Fibroblast of gingiva (primary cell): ENCODE measurements at regions not wholly inside any gene's neighbourhood (a gene's known extent, or its start where the extent isn't known, plus 50 kb on each side); places are given as distances from the start of the nearest gene placed in this dataset.

Experiments
- DNase-seq: peaks from one replicate; pipeline ENCODE4 v3.0.0-alpha.2; 2011; ENCODE audit warnings: low read depth

GRCh38 chr13:85379991-85380390 is 419.2 kb downstream of the SLITRK6 start:
- no peak for DNase-seq

GRCh38 chr13:85379433-85379832 is 419.8 kb downstream of the SLITRK6 start:
- no peak for DNase-seq

- no peak for DNase-seq
These were observed 421.4 kb downstream of the SLITRK6 start for GRCh38 chr13:85377783-85378182.

GRCh38 chr13:85373322-85373721 is 425.9 kb downstream of the SLITRK6 start:
- no peak for DNase-seq

DNA sequence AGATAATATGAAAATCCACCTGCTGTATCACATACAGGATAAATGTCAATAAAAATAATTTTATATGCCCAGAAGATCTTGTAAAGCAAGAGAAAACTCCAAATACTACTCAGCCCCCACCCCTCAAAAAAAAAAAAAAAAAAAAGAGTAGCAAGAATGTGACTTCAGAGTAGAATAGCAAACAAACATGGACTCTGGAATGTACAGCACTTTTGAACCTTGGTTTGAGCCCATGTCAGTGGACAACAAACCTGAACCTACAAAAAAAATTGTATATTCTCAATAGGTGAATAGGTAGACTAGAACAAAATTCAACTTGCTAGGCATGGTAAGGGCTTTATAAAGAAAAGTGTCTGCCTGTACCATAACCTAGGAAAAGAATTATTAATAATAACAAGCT is 428.0 kb downstream of the SLITRK6 start:
- DNase-seq = no peak

DNA sequence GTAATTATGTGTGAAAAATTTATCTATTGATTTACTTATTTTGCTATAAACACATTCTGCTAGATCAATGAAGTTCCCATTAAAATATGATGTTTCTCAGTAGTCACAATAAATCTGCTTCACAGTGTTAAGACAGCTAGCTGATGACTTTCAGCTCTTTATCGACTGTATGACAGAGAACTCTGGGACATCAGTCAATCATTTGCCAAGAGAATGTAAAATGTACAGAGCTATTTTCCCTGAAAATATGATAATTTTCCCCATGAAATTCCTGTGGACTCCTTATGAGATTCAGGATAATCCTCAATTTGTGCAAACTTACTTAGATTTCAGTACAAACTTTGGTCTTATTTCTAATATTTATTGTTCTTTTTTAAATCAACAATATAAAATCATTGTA is 430.5 kb downstream of the SLITRK6 start:
- no peak for DNase-seq

DNA sequence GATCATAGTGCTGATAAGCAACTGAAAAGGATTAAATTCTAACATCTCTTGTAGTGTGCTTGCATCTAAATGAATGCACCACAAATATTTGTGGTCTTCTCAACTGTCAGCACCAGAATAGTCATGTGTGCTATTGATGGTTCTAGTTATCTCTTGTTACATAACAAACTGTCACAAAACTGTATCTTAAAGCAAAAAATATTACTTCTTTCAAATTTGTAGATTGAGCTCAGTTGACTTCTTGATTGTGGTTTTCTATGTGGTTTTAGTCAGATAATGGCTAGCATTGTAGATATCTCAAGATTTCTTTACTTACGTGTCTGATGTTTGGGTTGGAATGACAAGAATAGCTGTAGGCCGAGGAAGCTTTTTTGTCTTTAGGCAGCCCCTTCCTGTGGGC is 431.3 kb downstream of the SLITRK6 start:
- DNase-seq = no peak

DNA sequence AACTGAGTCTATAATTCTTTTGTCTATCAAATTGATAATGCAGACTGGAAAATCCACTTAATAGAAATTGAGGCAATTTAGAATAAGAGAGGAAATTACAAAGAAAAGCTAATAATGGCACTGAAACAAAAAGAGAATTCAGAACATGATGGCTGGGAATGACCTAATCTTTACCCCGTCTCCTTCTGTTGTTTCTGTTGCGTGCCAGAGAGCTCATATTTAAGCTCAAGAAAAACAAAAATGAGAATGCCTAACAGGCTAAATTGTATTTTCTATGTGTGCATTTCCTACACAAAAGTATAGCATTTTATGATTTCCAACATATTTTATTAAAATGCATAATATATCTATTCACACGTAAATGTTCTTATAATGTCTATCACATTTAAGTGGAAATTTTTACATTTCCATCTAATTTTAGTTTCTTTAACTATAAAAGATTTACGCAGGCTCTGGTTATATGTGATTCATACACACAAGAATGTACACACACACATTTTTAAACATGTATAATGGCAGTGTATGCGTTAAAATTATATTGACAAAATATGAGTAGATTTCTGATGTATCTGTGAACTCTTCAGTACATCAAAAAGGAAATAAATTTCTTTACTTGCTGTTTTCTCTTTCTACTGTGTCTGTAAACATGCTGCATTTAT is 432.3 kb downstream of the SLITRK6 start:
- DNase-seq = no peak

DNA sequence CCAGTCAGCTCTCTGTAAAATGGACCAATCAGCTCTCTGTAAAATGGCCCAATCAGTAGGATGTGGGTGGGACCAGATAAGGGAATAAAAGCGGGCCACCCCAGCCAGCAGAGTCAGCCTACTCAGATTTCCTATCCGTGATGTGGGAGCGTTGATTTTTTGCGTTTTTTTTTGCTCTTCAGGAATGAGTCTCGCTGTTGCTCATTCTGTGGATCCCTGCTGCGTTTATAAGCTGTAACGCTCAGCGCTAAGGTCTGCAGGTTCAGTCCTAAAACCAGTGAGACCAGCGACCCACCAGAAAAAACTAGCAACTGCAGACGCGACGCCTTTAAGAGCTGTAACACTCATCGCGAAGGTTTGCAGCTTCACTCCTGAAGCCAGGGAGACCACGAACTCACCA is 435.7 kb downstream of the SLITRK6 start:
- no peak for DNase-seq

DNA sequence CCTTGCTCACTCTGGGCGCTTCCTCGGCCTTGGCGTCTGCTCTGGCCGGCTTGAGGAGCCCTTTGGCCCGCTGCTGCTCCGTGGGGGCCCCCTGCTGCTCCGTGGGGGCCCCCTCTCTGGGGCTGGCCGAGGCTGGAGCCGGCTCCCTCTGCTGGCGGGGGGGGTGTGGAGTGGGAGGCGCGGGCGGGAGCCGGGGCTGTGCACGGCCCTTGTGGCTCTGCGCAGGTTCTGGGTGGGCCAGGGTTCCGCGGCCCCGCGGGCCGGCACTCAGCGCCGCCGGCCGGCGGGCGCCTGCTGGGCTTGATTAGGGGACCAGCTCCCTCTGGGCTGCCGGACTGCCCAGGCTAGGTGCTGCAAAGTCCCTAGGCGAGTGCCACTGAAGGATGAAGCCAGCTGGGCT is 436.2 kb downstream of the SLITRK6 start:
- no peak for DNase-seq

DNA sequence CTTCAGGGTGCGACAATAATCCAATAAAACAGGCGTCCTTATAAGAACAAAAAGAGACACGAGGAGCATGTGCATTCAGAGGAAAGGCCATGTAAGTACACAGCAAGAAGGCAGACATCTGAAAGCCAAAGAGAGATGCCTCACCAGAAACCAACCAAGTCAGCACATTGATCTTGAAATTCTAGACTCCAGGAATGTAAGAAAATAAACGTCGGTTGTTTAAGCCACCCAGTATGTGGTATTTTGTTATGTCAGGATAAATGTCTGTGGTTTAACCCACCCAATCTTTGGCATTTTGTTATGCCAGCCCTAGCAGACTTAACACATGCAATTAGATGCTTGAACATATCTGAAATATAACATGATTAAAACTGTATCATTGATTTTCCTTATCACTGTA is 452.0 kb downstream of the SLITRK6 start:
- peak; percentile 83 for DNase-seq

GRCh38 chr13:85334187-85334586 is 465.0 kb downstream of the SLITRK6 start:
- DNase-seq = no peak

DNA sequence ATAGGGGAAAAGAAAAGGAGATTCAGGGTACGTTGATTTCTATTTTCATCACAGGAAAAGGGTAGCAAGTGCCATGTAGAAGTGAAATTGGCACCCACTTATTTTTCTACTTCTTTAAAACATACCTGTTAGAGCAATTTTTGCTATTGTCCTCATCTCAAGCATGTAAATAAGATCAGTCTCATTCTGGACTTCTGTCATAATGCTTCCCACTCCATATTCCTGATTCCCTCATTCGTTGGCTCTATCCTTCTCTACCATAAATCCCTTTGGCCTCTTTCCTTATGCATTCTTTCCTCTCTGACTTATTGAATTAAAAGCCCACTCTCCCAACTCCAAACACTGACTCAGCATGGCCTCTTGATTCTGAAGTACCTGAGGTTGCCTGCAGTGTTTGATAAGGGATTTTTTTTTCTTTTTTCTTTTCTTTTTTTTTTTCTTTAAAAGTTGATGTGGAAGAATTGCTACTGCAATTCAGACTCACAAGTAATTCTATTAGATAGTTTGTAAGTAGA is 465.7 kb downstream of the SLITRK6 start:
- DNase-seq = no peak

GRCh38 chr13:85332615-85333014 is 466.6 kb downstream of the SLITRK6 start:
- DNase-seq = peak; percentile 61

DNA sequence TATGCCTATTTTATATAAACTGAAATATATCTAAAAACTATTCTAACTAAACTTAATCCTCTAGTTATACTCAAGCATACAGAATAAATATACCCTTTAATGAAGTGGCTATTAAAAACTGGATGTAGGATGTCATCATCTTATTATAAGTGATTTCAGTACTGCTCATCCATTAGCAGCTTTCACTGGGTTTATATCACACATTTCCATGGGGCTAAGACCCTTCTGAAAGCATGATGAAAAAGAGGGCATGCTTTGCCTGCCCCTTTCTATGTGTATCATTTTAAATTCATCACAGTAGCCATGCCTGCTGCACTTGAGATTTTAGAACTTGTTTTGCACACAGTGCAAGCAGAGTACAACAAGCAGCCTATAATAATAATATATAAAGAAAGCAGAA is 477.5 kb downstream of the SLITRK6 start:
- DNase-seq = no peak

DNA sequence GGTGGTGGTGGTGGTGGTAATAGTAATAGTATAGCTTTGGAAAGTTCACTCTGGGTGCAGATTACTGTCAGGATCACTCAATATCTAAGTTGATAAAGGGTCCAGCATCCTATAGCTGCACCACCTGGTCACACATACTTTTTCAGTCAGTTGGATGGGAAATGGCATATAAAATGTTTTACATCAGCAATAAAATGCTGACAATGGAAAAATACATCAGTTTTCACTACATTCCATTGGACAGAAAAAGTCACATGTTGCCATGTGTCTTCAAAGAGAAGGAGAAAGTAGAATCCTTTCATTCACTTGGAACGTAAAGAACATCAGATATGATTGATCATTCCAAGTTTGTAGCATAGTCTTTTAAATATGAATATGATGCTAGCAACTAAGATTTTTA is 481.4 kb downstream of the SLITRK6 start:
- no peak for DNase-seq

DNA sequence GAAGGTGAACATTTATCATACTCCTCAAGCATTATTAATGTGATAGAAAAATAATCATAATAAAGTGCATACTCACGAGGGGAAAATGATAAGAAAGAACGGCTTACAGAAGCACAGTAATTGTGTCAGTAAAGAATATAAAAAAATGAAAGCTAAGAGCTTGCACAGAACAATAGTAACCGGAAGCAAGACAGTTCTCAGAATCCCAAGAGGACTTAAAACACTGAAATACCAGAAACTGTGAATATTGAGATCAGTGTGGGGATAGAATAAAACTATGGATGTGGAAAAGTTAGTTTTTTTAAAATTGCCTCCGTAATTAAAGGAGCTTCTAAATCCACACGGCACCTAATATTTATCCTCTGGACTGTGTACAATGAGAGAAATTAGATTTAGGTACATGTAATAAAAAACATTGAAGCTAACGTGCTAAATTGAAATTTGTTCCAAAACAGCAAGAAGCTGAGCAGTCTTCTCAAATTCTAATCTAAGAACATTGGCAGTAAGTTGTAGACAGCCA is 482.7 kb downstream of the SLITRK6 start:
- DNase-seq = no peak

GRCh38 chr13:85314686-85315085 is 484.5 kb downstream of the SLITRK6 start:
- no peak for DNase-seq

DNA sequence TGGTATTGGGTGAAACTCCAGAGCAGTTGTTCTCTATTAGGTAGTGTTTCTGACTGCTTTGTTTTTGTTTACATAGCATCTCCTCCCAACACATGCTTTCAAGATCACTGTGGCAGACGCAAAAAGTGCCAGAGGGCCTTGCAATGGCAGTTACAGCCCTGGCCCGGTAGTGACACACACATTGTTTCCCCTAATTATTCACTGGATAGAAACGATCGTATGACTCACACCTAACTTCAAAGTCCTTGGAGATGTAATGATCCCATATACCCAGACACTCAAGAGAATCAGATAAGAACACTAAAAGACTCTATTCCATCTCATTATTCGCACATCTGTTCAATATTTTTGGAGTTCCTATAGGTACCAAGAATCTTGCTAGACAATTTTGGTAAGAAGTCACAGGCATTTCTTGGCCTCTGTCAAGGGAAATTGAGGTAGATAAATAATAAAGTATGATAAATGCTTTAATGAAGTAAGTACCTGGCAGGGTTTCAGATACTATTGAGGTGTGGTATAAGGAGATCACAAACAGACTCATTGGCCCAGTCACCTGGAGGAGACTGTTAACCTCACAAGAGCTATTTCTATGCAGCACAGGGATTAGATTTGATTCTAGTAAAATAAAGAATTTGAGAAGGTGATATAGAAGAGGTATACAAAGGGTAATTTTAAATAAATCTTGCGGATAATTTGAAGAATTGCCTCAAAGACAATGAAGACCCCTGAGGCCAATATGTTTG is 485.3 kb downstream of the SLITRK6 start:
- DNase-seq = peak; percentile 86

GRCh38 chr13:85312071-85312470 is 487.1 kb downstream of the SLITRK6 start:
- no peak for DNase-seq

DNA sequence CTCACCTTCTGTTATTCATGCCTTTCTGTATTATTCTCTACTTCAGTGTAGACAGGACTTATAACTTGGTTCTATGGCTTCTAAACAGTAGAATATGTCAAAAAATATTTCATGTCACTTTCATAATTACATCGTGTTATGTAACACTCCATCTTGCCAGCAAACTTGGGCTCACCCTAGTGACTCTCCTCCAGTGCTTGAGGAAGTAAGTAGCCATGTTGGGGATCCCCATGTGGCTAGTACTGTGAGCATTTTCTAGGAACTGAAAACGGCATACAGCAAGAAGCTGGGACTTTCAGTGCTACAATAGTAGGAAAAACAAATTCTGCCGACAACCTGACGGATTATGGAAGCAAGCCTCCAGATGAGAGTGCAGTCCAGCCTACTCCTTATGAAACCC is 495.6 kb downstream of the SLITRK6 start:
- DNase-seq = no peak

GRCh38 chr13:85298387-85298924 is 500.8 kb downstream of the SLITRK6 start:
- no peak for DNase-seq

DNA sequence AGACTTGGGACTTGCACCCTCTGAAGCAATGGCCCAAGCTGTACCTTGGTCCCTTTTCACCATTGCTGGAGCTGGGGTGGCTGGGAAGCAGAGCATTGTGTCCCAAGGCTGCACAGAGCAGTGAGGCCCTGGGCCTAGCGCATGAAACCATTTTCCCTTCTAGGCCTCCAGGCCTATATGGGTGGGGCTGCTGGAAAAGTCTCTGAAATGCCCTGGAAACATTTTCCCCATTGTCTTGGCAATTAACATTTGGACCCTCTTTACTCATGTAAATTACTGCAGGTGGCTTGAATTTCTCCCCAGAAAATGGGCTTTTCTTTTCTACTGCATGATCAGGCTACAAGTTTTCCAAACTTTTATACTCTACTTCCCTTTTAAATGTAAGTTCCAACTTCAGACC is 510.5 kb downstream of the SLITRK6 start:
- no peak for DNase-seq
